Fibroblast of peridontal ligament (primary cell): ENCODE measurements at regions not wholly inside any gene's neighbourhood (a gene's known extent, or its start where the extent isn't known, plus 50 kb on each side); places are given as distances from the start of the nearest gene placed in this dataset.

ENCODE experiments used
- DNase-seq: peaks from one replicate; pipeline ENCODE4 v3.0.0-alpha.2; 2010; ENCODE audit errors: extremely low read depth

DNA sequence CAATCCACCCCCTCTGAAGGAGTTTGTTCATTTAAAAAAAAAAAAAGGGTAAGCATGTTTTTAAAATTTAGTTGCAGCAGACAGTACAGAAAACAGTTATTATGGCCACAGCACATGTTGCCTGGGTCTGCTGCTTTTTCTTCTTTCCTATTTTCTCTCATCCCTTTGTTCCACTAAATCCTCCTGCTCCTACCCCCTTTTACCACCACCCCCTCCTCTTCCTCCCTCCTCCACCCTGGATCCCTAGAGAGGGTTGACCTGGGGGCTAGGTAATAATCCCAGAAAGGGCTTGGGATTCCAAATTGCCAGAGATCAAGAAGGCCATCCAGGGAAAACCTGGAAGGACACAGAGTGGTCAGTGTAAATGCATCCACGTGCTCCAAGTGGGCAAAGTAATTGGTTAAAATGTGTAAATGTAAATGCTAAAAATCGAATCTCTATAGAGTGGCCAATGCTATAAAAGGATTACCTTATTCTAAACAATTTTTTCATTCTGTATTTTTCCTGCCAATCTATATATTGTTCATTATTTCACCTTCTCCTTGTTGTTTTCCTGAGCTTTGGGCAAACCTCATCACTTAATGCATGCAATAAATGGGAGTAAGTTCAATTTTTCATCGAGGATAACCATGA lies 89.0 kb upstream of the PIK3CG start:
- DNase-seq, result no peak

GRCh38 chr7:106776618-106777347 lies 88.3 kb upstream of the PIK3CG start:
- DNase-seq, result no peak

DNA sequence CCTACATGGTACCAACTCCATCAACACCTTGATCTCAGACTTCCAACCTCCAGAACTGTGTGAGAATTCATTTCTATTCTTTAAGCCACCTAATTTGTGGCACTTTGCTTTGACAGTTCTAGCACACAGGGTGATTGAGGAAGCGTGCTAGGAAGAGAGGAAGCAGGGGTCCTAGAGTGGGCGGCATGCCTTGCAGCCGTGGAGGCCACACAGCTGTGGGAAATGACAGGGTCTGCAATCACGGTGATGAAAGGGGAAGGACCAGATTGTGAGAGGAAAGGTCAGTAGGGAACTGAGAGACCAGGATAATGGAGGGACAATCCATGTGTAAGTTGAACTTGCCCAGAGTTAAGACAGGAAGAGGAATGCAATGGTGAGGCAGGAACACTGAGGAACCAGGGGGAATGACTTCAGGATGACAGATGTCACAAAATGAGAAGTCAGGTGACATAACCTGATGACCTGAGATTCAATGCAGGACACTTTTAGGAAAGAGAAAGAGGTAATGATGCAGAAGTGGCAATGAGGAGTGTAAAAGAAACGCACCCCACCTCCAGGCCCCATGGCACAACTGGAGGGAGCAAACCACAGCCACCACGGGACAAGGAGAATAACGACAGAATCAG lies 87.3 kb upstream of the PIK3CG start:
- no peak for DNase-seq

GRCh38 chr7:106778656-106779250 lies 86.3 kb upstream of the PIK3CG start:
- DNase-seq, result peak; percentile 80

DNA sequence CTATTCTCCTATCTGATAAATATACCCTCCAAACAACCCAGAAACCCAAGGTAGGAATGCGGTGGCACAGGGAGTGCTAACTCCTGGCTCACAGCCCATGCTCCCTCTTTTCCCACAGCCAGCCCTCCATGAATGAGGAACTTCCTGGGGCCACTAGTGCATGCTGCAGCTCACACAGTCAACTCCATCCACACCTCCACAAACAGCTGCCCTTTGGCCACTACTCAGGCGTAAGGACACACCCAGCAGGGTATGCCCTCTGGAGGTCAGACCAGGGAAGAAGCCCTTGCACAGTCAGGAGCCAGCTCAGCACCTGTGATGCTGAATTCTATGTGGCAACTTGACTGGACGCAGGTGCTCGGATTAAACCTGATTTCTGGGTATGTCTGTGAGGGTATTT lies 85.2 kb upstream of the PIK3CG start:
- no peak for DNase-seq

GRCh38 chr7:106781007-106781406 lies 84.1 kb upstream of the PIK3CG start:
- DNase-seq, result no peak

DNA sequence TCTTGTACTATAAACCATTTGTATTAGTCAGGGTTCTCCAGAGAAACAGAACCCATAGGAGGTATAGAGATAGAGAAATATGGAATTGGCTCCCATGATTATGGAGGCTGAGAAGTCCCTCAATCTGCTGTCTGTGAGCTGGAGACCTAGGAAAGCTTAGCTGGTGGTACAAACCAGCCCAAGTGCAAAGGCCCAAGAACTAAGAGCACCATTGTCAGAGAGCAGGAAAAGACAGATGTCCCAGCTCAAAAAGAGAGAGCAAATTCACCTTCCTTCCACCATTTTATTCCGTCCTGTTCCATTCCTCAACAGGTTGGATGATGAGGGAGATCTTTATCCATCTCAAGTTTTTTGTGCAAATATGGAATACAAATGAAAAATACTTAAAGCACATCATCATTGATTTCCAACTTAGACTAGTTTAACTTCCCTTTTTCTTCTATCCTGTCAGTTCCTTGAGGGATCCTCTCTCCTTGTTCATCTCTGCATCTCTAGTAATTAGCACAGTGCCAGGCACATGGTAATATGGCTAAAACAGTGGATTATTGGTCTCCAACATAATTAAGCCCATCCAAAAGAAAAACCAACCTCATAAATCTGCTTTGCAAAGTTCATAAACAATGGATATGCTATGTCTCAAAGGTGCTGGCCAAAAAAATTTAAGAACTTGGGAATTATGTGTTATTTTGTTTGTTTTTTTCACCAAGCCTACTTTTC lies 83.1 kb upstream of the PIK3CG start:
- DNase-seq, result no peak

DNA sequence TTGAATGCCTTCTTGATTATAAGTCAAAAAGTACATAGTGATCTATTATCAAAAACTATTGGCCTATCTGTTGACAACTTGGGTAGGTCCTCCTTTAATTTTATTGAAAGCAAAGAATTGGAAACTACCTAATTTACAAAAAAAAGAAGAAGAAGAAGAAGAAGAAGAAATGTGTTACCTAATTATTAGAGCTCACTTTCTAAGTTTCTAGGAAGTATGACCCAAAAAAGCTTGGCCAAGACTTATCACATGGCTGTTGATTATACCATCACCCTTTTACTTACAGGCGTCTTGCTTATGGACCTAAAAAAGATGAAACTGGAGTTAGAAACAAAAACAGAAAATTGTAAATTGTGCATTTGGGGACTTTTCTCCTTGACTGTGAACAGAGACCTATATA lies 81.8 kb upstream of the PIK3CG start:
- no peak for DNase-seq

DNA sequence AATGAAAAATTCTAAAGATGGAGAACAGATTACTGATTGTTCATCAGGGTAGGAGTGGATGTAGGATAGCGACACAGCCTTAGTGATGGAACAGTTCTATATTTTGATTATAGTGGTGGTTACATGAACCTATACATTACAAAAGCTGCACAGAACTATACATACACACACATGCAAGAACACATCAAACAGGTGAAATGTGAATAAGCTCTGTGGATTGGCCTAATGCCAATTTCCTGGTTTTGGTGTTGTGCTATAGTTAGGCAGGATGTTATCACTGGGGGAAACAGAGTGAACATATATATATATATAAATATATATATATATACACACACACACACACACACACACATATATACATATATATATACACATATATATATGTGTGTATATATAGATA lies 76.4 kb upstream of the PIK3CG start:
- no peak for DNase-seq

DNA sequence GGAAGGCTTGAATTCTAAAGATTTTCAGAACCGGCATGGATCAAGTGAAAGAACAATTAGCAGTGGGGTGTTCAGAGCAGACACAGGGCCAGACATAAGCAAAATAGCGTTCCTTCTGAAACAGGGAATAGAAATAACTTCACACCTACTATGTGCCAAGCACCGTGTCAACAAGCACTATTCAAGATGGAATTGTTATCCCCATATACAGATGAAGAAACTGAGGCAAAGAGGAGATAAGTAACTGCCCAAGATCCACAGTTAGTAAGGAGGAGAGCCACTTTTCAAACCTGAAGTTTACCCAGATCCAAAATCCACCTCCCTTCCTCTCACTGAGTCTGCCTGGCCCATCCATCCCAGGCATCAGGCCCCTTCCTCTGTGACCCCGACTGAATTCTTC lies 73.6 kb upstream of the PIK3CG start:
- no peak for DNase-seq

GRCh38 chr7:106792233-106792926 lies 72.7 kb upstream of the PIK3CG start:
- DNase-seq, result no peak

- peak; percentile 49 for DNase-seq
Measured at GRCh38 chr7:106793015-106793975, 71.8 kb upstream of the PIK3CG start.

GRCh38 chr7:106794276-106795083 lies 70.6 kb upstream of the PIK3CG start:
- no peak for DNase-seq

- peak; percentile 51 for DNase-seq
Measured at GRCh38 chr7:106795084-106795876, 69.8 kb upstream of the PIK3CG start.

DNA sequence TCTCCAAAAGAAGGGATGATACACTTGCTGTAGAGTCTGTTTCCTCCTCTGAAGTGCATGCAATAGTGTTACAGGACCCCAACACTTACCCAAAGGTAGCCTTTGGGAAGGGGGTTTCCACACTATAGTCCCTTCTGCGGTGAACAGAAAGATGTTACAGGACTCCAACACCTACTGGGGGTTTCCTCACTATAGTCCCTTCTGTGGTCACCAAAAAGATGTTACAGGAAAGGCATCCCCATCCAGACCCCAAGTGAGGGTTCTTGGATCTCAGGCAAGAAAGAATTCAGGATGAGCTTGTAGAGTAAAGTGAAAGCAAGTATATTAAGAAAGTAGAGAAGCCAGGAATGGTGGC lies 69.2 kb upstream of the PIK3CG start:
- DNase-seq, result no peak

DNA sequence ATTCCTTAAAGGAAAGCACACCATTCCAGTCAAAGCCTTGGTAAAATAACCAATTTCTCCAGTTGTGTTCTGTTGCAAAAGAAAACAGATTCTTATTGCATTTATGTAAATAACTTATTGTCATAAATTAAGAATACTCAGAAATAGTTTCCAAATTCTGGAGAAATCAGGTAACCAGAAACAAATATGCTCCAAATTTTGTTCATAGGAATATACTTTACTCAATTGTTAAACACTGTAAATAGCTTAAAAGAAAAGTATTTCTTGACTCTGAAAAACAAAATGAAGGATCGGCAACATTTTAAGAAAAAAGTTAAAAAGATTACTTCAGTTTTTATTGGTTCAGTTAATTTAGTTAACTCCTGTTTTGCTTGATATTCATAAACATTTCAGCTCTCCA lies 67.1 kb upstream of the PIK3CG start:
- DNase-seq, result no peak

DNA sequence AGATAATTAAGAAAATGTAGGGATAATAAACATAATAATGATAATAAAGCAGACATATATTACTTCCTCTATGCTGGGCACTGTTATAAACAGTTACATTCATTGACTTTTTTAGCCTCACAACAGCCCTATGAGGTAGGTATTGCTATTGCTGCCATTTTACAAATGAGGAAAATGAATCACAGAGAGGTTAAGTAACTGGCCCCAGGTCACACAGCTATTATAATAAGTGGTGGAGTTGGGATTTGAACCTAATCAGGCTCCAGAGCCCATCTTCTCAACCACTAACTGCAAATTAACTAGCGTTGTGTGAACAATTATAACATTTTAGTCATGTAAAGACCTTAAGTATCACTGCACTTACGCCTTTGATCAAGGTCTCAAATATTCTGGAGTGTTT lies 62.5 kb upstream of the PIK3CG start:
- no peak for DNase-seq

GRCh38 chr7:106806556-106806955 lies 58.5 kb upstream of the PIK3CG start:
- no peak for DNase-seq

DNA sequence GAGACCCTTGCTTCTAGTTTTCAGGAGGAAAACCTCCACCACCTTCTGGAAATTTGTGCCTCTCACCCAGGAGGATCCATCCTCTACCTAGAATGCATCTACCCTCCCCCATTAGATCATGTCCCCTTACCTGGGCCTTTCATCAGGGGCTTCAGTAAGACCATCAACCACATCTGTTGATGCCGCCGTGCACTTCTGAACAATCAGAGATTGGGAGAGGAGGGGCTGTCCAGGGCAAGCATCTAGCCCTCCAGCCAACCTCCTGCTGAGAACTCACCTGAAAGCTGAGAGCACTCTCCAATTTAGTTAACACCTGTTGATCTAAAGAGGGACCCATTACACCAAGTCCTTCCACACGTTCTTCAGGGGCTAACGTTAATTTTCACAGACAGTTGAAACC lies 57.6 kb upstream of the PIK3CG start:
- DNase-seq, result no peak
